DMS53 (cell line): ENCODE measurements at regions not wholly inside any gene's neighbourhood (a gene's known extent, or its start where the extent isn't known, plus 50 kb on each side); places are given as distances from the start of the nearest gene placed in this dataset.
"Not testable (repeated sequence)": the region's sequence is repeated elsewhere in the genome, so short reads cannot be mapped to it uniquely, and the experiment has no call there.

Experiments used
- DNase-seq: peaks from one replicate; lab custom pipeline; 2025; lab: John Stamatoyannopoulos, UW

DNA sequence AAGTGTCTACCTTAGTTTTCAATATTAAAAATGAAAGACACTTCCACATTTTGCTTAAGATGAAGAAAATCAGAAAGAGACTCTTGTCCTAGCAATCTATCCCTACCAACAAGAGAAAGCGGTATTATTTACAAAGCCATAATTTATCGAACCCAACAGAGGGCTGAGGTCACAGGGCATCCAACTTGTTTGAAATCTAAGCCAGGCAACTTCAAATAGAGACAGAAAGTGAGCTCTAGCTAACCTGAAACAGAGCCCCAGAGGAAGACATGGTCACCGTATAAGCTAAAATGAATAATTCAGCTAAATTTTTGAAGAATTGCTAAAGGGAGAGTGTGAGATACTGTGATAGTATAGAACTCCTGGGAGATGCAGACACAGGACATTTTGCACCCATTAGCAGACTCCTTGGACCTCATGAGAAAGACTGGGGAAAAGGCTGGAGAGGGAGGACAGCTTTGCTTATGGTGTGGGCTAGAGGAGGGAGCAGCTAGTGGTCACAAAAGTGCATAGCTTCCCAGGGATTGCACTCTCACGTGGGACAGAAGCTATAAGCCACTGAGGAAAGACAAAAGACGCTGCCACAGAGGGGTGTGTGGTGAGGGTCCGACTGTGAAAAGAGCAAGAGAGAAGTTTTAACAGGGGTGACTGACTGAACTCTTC lies 624.2 kb upstream of the GRIN3A start:
- no peak for DNase-seq

DNA sequence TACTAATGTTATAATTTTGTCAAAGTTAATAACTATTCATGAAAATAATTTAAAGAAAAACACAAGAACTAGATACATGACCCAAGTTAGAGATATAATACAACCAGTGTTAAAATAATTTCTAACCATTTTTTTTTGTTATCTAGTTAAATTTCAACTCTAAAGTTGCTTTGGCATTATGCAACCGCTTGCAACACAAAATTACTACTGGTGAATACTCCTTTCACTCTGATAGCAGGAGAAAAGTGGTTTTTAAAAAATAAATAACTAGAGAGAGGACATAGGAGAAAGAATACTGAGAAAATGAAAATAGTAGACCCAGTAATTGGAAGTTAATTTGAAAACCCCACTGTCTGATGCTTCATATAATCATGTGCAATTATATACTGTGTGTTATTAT lies 622.4 kb upstream of the GRIN3A start:
- DNase-seq = no peak

DNA sequence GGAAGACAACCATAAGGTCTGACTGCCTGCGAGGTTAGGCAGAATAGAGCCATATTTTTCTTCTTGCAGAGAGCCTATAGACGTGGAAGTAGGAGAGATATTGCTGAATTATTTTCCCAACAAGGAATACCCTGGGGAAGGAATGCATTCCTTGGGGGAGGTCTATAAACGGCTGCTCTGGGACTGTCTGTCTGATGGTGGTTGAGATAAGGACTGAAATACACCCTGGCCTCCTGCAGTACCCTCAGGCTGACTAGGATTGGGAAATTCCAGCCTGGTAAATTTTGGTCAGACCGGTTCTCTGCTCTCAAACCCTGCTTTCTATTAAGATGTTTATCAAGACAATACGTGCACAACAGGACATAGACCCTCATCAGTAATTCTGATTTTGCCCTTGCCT lies 617.5 kb upstream of the GRIN3A start:
- DNase-seq = no peak

DNA sequence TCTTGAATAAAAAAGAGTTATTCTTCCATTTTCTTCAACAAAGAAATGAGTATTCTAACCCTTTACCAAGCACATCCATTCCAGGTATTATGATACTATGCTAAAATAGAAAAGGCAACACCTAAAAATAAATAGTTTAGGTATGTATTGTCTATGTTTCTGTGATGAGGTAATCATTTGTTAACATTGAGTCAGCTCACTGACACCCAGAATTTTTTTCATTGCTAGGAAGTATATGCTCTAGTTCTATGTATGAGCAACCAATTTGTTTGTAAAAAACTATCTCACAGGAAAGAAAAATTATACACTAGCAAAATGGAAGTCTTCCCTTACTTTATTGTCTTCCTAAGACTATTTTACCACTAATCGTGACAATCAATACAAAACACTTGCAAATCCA lies 615.6 kb upstream of the GRIN3A start:
- peak; percentile 14 for DNase-seq

DNA sequence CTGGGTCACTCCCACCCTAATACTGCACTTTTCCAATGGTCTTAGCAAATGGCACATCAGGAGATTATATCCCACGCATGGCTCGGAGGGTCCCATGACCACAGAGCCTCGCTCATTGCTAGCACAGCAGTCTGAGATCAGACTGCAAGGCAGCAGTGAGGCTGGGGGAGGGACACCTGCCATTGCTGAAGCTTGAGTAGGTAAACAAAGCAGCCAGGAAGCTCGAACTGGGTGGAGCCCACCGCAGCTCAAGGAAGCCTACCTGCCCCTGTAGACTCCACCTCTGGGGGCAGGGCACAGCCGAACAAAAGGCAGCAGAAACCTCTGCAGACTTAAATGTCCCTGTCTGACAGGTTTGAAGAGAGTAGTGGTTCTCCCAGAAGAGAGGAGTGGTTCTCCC lies 599.0 kb upstream of the GRIN3A start:
- peak; percentile 44 for DNase-seq

DNA sequence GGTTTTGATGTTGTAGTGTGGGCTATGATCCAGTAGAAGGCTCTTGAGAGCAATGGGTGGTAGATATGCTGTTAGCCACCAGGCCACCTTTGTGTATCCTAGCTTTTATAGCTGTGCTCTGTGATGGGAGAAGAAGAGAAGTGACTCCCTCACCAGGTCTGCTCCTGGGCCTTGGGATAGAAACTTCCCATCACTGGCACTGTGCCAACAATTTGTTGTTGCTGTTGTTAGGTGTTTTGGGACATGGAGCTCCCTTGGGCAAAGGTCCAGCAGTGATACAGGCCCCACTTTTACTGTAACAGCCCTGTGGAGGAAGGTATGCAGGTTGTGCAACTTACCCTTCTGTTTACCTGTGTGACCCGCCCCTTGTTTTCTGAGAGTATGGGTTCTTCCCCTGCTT lies 570.9 kb upstream of the GRIN3A start:
- DNase-seq = no peak

DNA sequence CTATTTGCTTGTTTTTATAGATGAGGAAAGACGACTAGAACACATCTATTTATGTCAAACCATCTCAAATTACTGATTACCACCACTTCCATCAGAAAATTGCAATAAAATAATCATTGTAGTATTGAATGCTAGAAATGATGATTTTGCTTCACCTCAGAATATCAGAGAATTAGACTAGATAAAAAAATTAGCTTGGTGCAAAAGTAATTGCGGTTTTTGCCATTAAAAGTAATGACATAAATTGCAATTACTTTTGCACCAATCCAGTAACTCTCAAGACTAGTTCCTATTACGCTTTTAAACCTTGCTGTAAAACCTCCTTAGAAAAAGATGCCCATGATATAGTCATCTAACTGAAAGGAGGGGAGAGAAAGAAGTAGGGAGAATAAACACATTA lies 556.7 kb upstream of the GRIN3A start:
- no peak for DNase-seq

DNA sequence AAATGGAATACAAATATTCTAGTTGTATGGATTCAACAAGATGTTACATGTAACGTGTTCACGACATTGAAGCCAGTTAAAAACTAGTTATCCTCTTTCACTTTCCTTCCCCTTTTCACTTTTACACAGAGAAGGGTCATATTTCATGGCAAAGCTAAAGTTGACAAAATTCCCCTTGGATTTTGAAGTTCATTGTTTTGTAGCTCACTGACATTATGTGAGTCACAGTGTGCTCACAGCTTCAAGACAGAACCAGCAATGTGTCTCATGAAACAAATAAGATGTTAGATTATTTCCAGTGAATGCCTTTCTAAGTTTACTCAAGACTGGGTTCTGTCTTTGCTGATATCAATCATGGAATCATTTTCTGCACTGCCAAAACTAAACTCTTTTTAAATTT lies 535.5 kb upstream of the GRIN3A start:
- no peak for DNase-seq

DNA sequence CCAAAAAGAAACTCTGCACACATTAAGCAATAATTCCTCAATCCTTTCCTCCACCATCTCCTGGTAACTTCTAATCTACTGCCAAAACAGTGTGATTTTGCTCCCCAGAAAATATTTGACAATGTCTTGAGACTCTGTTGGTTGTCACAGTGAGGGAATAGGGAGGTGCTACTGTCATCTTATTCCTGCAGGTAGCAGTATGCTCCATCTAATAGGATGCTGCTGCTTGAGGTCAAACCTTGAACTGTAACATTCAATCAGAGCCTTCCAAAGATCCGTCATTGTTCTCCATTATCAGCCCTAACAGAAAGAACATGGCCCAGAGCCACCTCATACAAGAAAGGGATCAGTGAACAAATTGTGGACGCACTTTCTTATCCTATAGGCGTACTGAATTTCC lies 514.7 kb upstream of the GRIN3A start:
- no peak for DNase-seq

DNA sequence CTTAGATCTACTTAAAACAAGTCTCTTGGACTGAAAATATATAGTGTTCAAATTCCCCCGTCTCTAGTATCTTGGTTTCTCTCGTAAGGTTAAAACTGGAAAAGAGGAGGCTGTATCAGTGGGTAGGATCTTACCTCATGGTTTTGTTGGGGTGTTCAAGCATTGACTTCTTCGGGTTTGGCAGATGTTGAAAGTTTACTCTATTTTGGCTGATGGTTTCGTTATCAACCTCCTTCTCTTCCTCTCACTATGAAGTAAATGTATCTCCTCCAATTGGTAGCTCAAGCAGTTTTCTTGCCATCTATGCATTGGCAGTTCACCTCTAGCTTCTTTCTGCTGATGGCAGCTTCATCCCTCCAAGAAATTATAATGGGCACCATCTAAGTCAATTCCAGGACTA lies 506.5 kb upstream of the GRIN3A start:
- DNase-seq = no peak

DNA sequence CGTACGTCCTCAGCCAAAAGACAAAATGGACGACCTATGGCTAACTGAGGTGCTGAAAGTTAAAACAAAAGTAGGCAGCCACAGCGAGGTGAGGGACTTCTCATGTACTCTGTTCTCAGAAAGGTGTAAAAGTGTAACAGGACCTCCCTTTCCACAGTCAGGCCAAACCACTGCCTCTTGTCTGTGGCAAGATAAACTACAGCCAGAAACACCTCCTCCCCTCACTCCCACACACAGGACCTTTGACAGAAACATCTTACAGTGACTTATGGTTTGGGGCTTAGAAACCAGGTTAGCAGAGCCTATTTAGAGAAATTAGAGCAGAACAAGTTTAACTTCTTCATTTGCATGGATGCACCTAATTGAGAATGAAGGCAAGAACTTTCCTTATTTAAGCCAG lies 499.1 kb upstream of the GRIN3A start:
- no peak for DNase-seq

DNA sequence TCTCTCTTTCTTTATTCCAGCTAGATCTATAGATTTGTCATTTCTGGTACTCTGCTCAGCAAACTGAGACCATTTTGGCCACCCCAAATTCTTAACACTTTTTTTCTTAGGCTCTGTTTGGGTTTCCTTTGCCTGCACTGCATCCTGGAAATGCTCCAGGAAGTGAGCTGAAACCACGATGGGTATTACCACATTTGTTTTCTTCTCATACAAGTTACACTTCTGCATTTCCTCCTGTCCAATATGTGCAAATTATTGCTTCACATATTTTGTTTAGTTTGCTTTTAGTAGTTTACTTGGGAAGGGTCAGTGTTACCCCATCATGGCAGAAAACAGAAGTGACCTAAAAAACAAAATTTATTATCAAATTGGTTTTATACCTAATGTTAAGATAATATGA lies 498.6 kb upstream of the GRIN3A start:
- no peak for DNase-seq

DNA sequence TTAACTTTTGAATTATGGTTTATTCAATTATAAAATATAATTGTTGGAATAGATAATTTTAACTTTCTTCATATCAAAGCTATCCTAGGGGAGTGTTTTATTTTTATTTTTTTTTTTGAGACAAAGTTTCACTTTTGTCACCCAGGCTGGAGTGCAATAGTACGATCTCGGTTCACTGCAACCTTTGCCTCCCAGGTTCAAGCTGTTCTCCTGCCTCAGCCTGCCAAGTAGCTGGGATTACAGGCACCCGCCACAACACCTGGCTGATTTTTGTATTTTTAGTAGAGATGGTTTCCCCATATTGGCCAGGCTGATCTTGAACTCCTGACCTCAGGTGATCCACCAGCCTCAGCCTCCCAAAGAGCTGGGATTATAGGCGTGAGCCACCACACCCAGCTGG lies 489.0 kb upstream of the GRIN3A start:
- not testable (repeated sequence) for DNase-seq

DNA sequence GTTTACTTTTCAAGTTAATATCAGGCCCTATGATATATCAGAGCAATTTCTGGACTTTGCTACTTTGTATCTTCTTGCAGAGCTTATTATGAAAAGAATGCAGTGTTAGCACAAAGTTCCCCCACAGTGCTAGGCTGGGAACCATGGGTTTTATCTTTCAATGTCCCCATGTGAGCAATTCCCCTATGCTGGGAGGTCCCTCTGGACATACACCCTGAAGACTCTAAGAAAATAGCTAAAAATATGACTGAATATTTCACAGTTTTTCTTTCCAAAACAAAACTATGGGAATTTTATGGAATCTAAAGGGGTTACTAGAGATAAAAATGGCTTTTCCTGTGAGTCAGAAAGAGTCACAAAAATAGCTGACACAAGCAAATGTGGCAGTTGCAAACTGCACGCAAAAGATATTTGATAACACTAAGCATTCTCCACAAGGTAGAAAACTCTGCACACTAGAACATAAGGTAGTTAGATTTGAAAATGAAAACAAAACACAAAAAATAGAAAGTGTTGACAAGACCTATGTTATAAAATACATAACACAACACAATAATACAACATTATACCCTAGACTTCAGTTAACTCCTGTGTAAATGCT lies 487.5 kb upstream of the GRIN3A start:
- DNase-seq = no peak

DNA sequence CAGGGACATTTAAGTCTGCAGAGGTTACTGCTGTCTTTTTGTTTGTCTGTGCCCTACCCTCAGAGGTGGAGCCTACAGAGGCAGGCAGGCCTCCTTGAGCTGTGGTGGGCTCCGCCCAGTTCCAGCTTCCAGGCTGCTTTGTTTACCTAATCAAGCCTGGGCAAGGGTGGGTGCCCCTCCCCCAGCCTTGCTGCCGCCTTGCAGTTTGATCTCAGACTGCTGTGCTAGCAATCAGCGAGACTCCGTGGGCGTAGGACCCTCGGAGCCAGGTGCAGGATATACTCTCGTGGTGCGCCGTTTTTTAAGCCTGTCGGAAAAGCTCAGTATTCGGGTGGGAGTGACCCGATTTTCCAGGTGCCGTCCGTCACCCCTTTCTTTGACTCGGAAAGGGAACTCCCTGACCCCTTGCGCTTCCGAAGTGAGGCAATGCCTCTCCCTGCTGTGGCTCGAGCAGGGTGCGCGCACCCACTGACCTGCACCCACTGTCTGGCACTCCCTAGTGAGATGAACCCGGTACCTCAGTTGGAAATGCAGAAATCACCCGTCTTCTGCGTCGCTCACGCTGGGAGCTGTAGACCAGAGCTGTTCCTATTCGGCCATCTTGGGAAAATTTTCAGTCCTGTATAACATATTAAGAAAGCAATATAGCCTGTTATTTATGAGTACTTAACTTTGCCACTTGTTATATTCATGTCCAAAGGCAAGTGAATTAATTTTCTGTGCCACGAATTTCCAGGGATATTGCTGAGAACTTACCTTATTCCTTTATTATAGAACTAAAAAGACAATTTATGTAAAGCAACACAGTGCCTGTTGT lies 485.1 kb upstream of the GRIN3A start:
- peak; percentile 66 for DNase-seq

DNA sequence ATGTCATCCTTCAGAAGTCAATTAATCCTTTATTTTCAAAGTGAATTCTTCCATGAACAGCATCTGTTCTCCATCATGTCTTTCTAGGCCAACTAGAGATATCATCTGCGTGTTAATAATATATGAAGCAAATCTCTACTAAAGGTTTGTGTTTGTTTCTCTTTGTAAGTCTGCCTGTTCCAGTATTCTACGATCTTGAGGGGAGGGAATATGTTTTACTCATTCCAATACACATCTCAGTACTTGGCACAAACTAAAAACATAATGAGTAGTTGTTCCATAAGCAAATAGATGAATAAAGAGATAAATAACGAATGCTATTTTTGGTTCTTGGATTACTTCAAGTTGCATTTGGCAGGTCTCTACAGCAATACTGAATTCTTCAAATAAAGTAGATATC lies 470.7 kb upstream of the GRIN3A start:
- no peak for DNase-seq

DNA sequence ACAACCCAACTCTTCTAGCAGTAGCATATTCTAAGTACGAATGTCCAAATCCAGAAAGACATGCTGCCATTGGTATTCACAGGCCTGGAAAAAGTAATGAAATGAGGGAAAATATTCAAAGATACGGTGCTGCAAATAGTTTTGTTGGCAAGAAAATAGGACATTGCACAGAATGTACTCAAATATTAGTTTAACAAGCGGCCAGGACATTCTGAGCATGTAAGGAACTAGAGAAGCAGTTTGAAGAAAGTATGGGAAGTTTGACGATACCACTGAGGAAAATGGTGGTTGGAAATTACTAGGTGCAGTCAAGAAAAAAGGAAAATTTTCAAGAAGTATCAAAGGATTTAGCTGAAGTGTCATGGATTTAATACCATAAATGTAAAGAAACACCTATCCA lies 468.0 kb upstream of the GRIN3A start:
- DNase-seq = no peak

DNA sequence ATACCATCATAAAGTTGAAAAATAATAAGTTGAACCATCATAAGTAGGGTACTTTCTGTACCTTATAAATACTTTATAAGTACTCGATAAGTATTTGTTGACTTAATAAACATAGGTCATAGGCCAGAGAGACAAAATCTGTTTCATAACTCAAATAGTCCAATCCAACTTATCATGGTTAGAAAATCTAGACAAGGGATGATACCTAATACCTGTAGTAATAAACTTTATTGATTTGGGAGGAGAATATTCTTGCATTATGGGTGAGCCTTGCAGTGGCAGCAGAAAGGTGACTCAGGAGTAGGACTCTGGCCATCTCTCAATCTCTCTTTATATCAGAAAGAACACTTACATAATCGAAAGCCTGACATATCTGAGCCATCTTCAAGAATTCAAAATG lies 466.8 kb upstream of the GRIN3A start:
- DNase-seq = no peak

DNA sequence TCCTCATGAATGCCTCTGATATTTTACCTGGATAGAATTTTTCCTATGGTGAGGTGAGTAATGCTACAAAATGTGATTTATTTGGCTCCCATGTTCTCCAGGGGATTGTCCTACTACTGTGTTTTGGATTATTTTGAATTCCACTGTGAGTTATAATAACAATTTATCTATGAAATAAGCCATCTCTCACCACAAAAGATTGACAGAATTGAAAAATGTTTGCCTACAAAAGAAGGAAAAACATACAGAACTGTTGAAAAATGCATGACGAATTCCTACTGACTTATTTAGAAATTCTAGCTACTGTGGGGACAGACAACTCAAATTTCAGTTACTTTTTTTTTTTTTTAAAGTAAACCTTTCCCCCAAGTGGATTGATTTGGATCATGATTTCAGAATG lies 463.7 kb upstream of the GRIN3A start:
- no peak for DNase-seq

DNA sequence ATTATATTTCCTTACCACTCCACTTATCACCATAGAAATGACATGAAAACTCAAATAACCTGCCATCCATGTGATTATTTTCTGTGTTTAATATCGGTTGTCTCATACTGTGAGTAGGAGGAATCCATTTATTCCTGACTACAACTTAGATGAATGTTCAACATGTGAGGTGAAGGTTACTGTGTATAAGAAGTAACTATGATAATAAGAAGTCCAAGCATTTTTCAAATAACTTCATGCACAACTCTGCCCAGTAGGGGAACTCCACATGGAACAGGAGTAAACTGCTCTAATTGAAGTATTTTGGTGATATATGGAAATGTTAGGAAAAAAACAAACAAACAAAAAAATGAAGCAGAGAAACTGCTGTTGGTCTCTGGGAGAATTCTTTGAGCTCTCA lies 447.5 kb upstream of the GRIN3A start:
- no peak for DNase-seq

DNA sequence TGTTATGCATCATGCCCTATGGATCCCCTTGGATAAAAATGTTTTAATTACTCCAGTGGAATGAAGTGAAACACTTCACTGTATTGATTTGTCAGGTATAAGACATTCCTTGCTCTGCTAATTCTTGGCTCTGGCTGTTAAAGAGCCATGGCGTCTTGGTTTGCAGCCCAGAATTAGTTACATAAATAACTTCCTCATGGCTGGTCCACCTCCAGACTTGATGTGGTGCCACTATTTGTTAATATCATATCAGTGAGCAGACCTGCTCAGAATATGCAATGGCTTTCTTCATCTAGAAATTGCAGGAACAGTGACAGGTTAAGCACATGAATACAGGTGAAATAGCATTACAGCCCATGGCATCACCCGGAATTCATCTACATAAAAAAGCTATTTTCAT lies 446.9 kb upstream of the GRIN3A start:
- no peak for DNase-seq

DNA sequence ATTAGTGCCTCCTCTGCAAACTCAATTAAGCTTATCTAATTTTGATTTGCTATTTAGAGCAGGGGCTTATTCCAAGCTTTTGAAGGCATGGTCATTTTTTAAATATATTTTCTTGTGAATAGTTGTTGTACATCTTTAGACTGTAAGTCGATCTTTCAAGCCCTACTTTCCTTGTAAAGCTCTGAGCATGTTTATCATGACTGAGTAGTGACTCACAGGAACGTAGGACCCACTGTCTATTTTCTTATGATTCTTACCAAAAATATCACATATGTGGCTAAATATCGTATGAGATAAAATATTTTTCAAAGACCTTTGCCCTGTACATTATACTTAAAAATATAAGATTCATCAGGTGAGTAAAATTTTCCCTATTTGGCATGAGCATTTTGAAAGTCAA lies 440.4 kb upstream of the GRIN3A start:
- DNase-seq = no peak

DNA sequence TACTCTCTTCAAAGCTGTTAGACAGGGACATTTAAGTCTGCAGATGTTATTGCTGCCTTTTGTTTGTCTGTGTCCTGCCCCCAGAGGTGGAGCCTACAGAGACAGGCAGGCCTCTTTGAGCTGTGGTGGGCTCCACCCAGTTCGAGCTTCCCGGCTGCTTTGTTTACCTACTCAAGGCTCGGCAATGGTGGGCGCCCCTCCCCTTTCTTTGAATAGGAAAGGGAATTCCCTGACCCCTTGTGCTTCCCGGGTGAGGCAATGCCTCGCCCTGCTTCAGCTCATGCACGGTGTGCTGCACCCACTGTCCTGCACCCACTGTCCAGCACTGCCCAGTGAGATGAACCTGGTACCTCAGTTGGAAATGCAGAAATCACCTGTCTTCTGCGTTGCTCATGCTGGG lies 435.8 kb upstream of the GRIN3A start:
- DNase-seq = not testable (repeated sequence)

DNA sequence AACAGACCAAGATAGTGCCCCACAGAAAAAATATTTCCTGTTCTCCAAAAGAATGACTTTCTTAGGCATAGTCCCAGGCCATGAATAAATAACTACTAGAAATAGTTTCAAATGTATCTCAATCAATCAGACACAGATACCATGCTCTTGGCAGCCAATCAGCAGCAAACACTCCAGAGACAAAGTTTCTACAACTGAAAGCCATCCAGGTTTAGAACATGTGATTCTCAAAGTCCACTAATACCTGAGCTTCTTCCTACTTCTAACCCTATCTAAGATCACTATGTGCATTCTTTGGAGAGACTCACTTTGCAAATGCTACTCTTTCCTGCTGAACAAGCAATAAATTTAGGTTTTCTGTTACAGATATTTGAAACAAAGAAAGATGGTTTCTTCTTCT lies 425.8 kb upstream of the GRIN3A start:
- no peak for DNase-seq
